HCT116 (cell line): ENCODE measurements at regions not wholly inside any gene's neighbourhood (a gene's known extent, or its start where the extent isn't known, plus 50 kb on each side); places are given as distances from the start of the nearest gene placed in this dataset.

Experiments used
- ATAC-seq: fragments of 200-7000 bp; cut with Tn5 transposase; 2 replicates; pipeline ENCODE4 v1.9.1; 2020; ENCODE audit warnings: mild to moderate bottlenecking, moderate library complexity
- BruUV-seq: library from RNA; stranded (reverse); fragments of 400-500 nt; replicated peaks from 2 replicates; lab custom pipeline; 2021; lab: Mats Ljungman, UMichigan
- CTCF ChIA-PET: fragments of 300-600 bp; sonication (Branson Sonifier 250); formaldehyde crosslinking; loops from one replicate; lab custom pipeline; 2021; ENCODE audit warnings: antibody characterized with exemption; lab: Charles Lee
- POLR2A ChIA-PET: fragments of 300-600, 350-600 bp; sonication (Branson Sonifier 250); formaldehyde crosslinking; loops from one replicate; lab custom pipeline; 2021; ENCODE audit warnings: antibody characterized with exemption; lab: Charles Lee
- RAD21 ChIA-PET, 2 experiments: fragments of 300-600 bp; sonication (Branson Sonifier 250); formaldehyde crosslinking; loops; one replicate each; lab custom pipeline; 2023; ENCODE audit warnings: low total read pairs in 2 of 2; ENCODE audit not compliant: uncharacterized antibody in 2 of 2, unreplicated experiment in 2 of 2, low non-redundant PET in 1 of 2; lab: Charles Lee
- DNase-seq: peaks from one replicate; pipeline ENCODE4 v3.0.0-alpha.2; 2010; ENCODE audit warnings: low read depth, low spot score
- H2AFZ ChIP-seq: fragments of 200-600 bp; shearing (Covaris generic), sonication (generic); 2 replicates; pipeline ENCODE4 v1.6.1; 2017; ENCODE audit warnings: low read depth, mixed run types, mixed read lengths, antibody characterized with exemption, low read length; ENCODE audit not compliant: poor library complexity, severe bottlenecking
- H3K27ac ChIP-seq: 2 replicates; pipeline ENCODE4 v1.5.1; 2012; ENCODE audit warnings: low read depth, low read length
- H3K27me3 ChIP-seq: fragments of 200-600 bp; sonication (generic); 2 replicates; pipeline ENCODE4 v1.6.1; 2016; ENCODE audit warnings: mixed run types, low read length, mixed read lengths; ENCODE audit not compliant: insufficient read depth
- H3K36me3 ChIP-seq, 2 experiments: fragments of 200-500 bp in 1 of 2; fragments of 200-600 bp in 1 of 2; sonication (Bioruptor generic) in 1 of 2; sonication (generic) in 1 of 2; 2 replicates each; pipeline versions ENCODE4 v1.5.1 to v1.6.1; 2014 to 2016; ENCODE audit warnings: low read length in 2 of 2, inconsistent platforms in 1 of 2, mixed read lengths in 1 of 2, mixed run types in 1 of 2; ENCODE audit not compliant: insufficient read depth in 2 of 2, control insufficient read depth in 1 of 2
- H3K4me1 ChIP-seq, 2 experiments: fragments of 200-600 bp in 1 of 2; sonication (generic) in 1 of 2; 2 replicates each; pipeline versions ENCODE4 v1.5.1 to v1.6.1; 2012 to 2017; ENCODE audit warnings: low read length in 2 of 2, inconsistent platforms in 1 of 2, mild to moderate bottlenecking in 1 of 2, mixed read lengths in 1 of 2, mixed run types in 1 of 2, moderate library complexity in 1 of 2; ENCODE audit not compliant: insufficient read depth in 2 of 2, control insufficient read depth in 1 of 2
- H3K4me2 ChIP-seq: fragments of 200-600 bp; sonication (generic); 2 replicates; pipeline ENCODE4 v1.6.1; 2017; ENCODE audit warnings: mixed run types, low read length, mixed read lengths
- H3K4me3 ChIP-seq, 2 experiments: fragments of 200-600 bp in 1 of 2; sonication (generic) in 1 of 2; replicated peaks in 1 of 2; 2 replicates each; pipeline ENCODE4 v1.5.1; 2011 to 2016; ENCODE audit warnings: low read length in 2 of 2, control low read depth in 1 of 2, low read depth in 1 of 2, mild to moderate bottlenecking in 1 of 2, mixed read lengths in 1 of 2, mixed run types in 1 of 2
- H3K79me2 ChIP-seq: fragments of 200-600 bp; sonication (generic); 2 replicates; pipeline ENCODE4 v1.6.1; 2017; ENCODE audit warnings: mild to moderate bottlenecking, mixed run types, low read length, moderate library complexity, mixed read lengths; ENCODE audit not compliant: insufficient read depth
- H3K9ac ChIP-seq: fragments of 200-600 bp; sonication (generic); 2 replicates; pipeline ENCODE4 v1.6.1; 2016; ENCODE audit warnings: low read length, mixed read lengths
- H3K9me2 ChIP-seq: fragments of 200-600 bp; sonication (generic), shearing (Covaris generic); 2 replicates; pipeline ENCODE4 v1.6.1; 2017; ENCODE audit warnings: mixed run types, mild to moderate bottlenecking, moderate library complexity; ENCODE audit not compliant: insufficient read depth
- H3K9me3 ChIP-seq, 2 experiments: fragments of 200-500 bp in 1 of 2; fragments of 200-600 bp in 1 of 2; sonication (Bioruptor generic) in 1 of 2; sonication (generic) in 1 of 2; 2 replicates each; pipeline ENCODE4 v1.6.1; 2014 to 2017; ENCODE audit warnings: low read length in 2 of 2, mixed read lengths in 2 of 2, inconsistent platforms in 1 of 2, low read depth in 1 of 2, mild to moderate bottlenecking in 1 of 2, mixed run types in 1 of 2, moderate library complexity in 1 of 2; ENCODE audit not compliant: control insufficient read depth in 1 of 2, insufficient read depth in 1 of 2
- H4K20me1 ChIP-seq: fragments of 200-600 bp; sonication (generic), shearing (Covaris generic); 2 replicates; pipeline ENCODE4 v1.6.1; 2017; ENCODE audit warnings: mixed run types, mild to moderate bottlenecking, moderate library complexity; ENCODE audit not compliant: insufficient read depth
- ATF3 ChIP-seq: IDR thresholded peaks from 2 replicates; pipeline ENCODE4 v1.6.1; 2012
- CBX3 ChIP-seq: IDR thresholded peaks from 2 replicates; pipeline ENCODE4 v1.6.1; 2012; ENCODE audit warnings: low read depth
- CEBPB ChIP-seq: IDR thresholded peaks from 2 replicates; pipeline ENCODE4 v1.6.1; 2012; ENCODE audit warnings: low read depth
- CTCF ChIP-seq, 3 experiments: fragments of 200-600 bp in 1 of 3; sonication (generic) in 1 of 3; IDR thresholded peaks in 2 of 3; conservative IDR thresholded peaks in 1 of 3; 2 replicates each; pipeline ENCODE4 v1.5.1; 2012 to 2017; ENCODE audit warnings: low read depth in 2 of 3, low read length in 2 of 3, antibody characterized with exemption in 1 of 3, borderline replicate concordance in 1 of 3, control low read depth in 1 of 3, mild to moderate bottlenecking in 1 of 3, mixed read lengths in 1 of 3, mixed run types in 1 of 3, moderate library complexity in 1 of 3; ENCODE audit not compliant: insufficient read depth in 1 of 3
- ELF1 ChIP-seq: IDR thresholded peaks from 2 replicates; pipeline ENCODE4 v1.6.1; 2012; ENCODE audit warnings: low read depth, borderline replicate concordance
- EZH2 ChIP-seq: fragments of 200-600 bp; sonication (generic); IDR thresholded peaks from 2 replicates; pipeline ENCODE4 v1.6.1; 2017; ENCODE audit warnings: antibody characterized with exemption, mixed run types
- JUND ChIP-seq: IDR thresholded peaks from 2 replicates; pipeline ENCODE4 v1.6.1; 2012
- MAX ChIP-seq: IDR thresholded peaks from 2 replicates; pipeline ENCODE4 v1.6.1; 2012
- POLR2A ChIP-seq: IDR thresholded peaks from 2 replicates; pipeline ENCODE4 v1.7.0; 2011; ENCODE audit warnings: borderline replicate concordance; ENCODE audit not compliant: insufficient read depth, insufficient read length; ENCODE audit errors: extremely low read depth
- POLR2AphosphoS5 ChIP-seq: IDR thresholded peaks from 2 replicates; pipeline ENCODE4 v1.6.1; 2011; ENCODE audit warnings: mild to moderate bottlenecking, low read depth, low read length, moderate library complexity
- REST ChIP-seq: IDR thresholded peaks from 2 replicates; pipeline ENCODE4 v1.6.1; 2012; ENCODE audit warnings: low read depth
- SIN3A ChIP-seq: IDR thresholded peaks from 2 replicates; pipeline ENCODE4 v1.6.1; 2012; ENCODE audit warnings: low read depth
- SP1 ChIP-seq: IDR thresholded peaks from 2 replicates; pipeline ENCODE4 v1.6.1; 2012; ENCODE audit warnings: low read depth
- SRF ChIP-seq: IDR thresholded peaks from 2 replicates; pipeline ENCODE4 v1.6.1; 2012; ENCODE audit warnings: low read depth
- TCF7L2 ChIP-seq: IDR thresholded peaks from 2 replicates; pipeline ENCODE4 v1.7.0; 2011; ENCODE audit warnings: borderline replicate concordance, inconsistent platforms; ENCODE audit not compliant: insufficient read depth, insufficient read length; ENCODE audit errors: extremely low read depth
- ZBTB33 ChIP-seq: IDR thresholded peaks from 2 replicates; pipeline ENCODE4 v1.6.1; 2011; ENCODE audit warnings: mild to moderate bottlenecking, low read length, moderate library complexity; ENCODE audit not compliant: insufficient replicate concordance; ENCODE audit errors: extremely low read depth
- intact Hi-C: fragments of 100-400 bp; cut with micrococcal nuclease; formaldehyde crosslinking; loops from 2 replicates; pipeline ENCODE4 v1.10.0; 2022

- ATAC-seq (no peak), DNase-seq (no peak)
- no peaks in the 10 kb centered on the region for H3K9me3 ChIP-seq
- H3K4me3 ChIP-seq, result no peak overlapping the region
- ChIA-PET CTCF (no interaction called here), POLR2A (no interaction called here), RAD21 (no interaction called here)
- H3K27me3 ChIP-seq, result no peaks in the 10 kb centered on the region
- no peak overlapping the region for H3K4me2 ChIP-seq
- H3K27ac ChIP-seq, result no peak overlapping the region
- no peaks in the 10 kb centered on the region for H3K4me1 ChIP-seq
- H2AFZ ChIP-seq, result no peak overlapping the region
- H3K36me3 ChIP-seq, result no peaks in the 10 kb centered on the region
- intact Hi-C loops, result no loop called here
- no TSS peak for BruUV-seq
- TF ChIP-seq REST, result no peak
- no peak for TF ChIP-seq SIN3A
- TF ChIP-seq CBX3, result no peak
- no peak for TF ChIP-seq JUND
- TF ChIP-seq TCF7L2, result no peak
- TF ChIP-seq CTCF (IDR thresholded peaks at IDR 0.05 in 2 of 3, conservative IDR thresholded peaks at IDR 0.05 in 1 of 3; ENCODE audit: borderline replicate concordance in 1 of 3, insufficient read depth in 1 of 3, low read depth in 2 of 3, low read length in 2 of 3), result no peak
- no peak for TF ChIP-seq MAX
- no peak for TF ChIP-seq CEBPB
- TF ChIP-seq EZH2, result no peak
- no peak for TF ChIP-seq POLR2AphosphoS5
- no peak for TF ChIP-seq ATF3
- no peak for TF ChIP-seq SP1
- no peak for TF ChIP-seq ELF1
- TF ChIP-seq ZBTB33, result no peak
- TF ChIP-seq POLR2A, result no peak
- no peak for TF ChIP-seq SRF
- H3K9ac ChIP-seq, result no peak overlapping the region
- H3K79me2 ChIP-seq, result no peaks in the 10 kb centered on the region
- H4K20me1 ChIP-seq, result no peaks in the 10 kb centered on the region
- H3K9me2 ChIP-seq, result no peaks in the 10 kb centered on the region
Measured at GRCh38 chr2:82098617-82099016, 1794.1 kb upstream of the LRRTM1 start.
